ENCODE measurements at regions not wholly inside any gene's neighbourhood (a gene's known extent, or its start where the extent isn't known, plus 50 kb on each side); places are given as distances from the start of the nearest gene placed in this dataset.
A peak's percentile ranks its signal among the peaks of the same experiment; 100 is the strongest.

DNA sequence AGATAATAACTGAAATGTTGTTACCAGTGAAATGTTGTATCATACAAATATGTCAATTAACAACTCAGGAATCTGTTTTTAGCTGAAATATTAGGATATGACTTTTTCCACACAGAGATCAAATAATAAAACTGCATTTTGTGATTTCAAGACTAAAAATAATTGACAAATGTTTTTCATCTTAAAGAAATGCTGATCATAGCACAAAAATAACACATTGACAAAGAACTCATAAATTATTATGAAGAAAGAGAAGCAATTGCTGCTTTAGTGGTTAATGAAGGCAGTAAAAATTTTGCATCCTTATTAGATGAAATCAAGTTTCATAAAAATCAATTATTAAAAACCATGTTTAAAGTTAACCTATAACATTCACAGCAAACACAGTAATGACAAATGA is 1417.3 kb downstream of the OLFM4 start:
- no peaks in the 10 kb centered on the region for H3K4me1 Mint-ChIP-seq (ENCODE audit: unreplicated experiment)
- TF ChIP-seq, protein P1, sequence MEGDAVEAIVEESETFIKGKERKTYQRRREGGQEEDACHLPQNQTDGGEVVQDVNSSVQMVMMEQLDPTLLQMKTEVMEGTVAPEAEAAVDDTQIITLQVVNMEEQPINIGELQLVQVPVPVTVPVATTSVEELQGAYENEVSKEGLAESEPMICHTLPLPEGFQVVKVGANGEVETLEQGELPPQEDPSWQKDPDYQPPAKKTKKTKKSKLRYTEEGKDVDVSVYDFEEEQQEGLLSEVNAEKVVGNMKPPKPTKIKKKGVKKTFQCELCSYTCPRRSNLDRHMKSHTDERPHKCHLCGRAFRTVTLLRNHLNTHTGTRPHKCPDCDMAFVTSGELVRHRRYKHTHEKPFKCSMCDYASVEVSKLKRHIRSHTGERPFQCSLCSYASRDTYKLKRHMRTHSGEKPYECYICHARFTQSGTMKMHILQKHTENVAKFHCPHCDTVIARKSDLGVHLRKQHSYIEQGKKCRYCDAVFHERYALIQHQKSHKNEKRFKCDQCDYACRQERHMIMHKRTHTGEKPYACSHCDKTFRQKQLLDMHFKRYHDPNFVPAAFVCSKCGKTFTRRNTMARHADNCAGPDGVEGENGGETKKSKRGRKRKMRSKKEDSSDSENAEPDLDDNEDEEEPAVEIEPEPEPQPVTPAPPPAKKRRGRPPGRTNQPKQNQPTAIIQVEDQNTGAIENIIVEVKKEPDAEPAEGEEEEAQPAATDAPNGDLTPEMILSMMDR (conservative IDR thresholded peaks at IDR 0.05) = no peak
- DNase-seq (ENCODE audit: extremely low spot score, unreplicated experiment) = no peak
- H3K27ac Mint-ChIP-seq = no peak overlapping the region
- H3K4me3 Mint-ChIP-seq = no peak overlapping the region
- H3K27me3 Mint-ChIP-seq = no peaks in the 10 kb centered on the region
- no peaks in the 10 kb centered on the region for H3K9me3 Mint-ChIP-seq
- H3K36me3 Mint-ChIP-seq = no peaks in the 10 kb centered on the region

DNA sequence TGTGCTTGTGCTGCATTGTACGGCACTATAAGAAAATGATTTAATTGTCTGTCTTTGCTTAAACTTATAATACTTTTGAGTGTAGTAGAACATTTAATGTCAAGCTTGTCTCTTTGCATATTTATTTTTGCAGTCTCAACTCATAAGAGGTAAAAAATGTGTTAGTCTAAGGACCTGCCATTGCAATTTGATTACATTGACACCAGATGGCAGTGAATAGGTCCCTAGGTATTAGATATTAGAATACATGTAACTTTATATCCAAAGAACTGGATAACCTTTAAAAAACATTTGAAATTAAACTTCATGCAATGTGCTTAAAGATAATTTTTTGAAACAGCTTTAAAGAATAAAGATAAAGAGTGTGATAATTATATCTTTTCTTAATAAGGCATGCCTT is 1421.3 kb downstream of the OLFM4 start:
- H3K27ac Mint-ChIP-seq = no peak overlapping the region
- no peak for DNase-seq (ENCODE audit: extremely low spot score, unreplicated experiment)

DNA sequence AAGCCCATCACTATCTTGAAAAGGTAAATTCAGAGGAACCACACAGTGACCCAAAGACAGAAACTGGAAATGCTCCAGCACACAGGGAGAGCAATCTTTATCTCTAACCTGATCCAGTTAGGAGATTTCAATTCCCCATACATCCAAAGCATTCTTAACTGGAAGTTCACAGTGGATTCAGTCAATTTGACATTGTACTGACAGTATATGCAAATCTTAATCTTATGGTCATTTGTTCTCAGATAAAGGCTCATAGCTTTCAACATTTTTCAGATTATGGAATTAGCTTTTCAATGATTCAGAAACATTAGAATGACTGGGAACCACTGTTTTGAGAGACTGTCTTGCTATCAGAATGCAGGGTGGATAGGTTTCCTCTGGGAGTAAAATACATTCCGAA is 1455.6 kb downstream of the OLFM4 start:
- TF ChIP-seq, protein P1 (conservative IDR thresholded peaks at IDR 0.05) = no peak
- H3K9me3 Mint-ChIP-seq = no peaks in the 10 kb centered on the region
- no peaks in the 10 kb centered on the region for H3K36me3 Mint-ChIP-seq
- DNase-seq (ENCODE audit: extremely low spot score, unreplicated experiment) = no peak
- no peaks in the 10 kb centered on the region for H3K4me1 Mint-ChIP-seq (ENCODE audit: unreplicated experiment)
- H3K27me3 Mint-ChIP-seq = no peaks in the 10 kb centered on the region
- H3K27ac Mint-ChIP-seq = no peak overlapping the region
- H3K4me3 Mint-ChIP-seq = no peak overlapping the region

More for the DNA sequence above, 1421.3 kb downstream of the OLFM4 start:
- no peaks in the 10 kb centered on the region for H3K27me3 Mint-ChIP-seq
- no peaks in the 10 kb centered on the region for H3K36me3 Mint-ChIP-seq
- TF ChIP-seq, protein P1 (conservative IDR thresholded peaks at IDR 0.05) = peak; percentile 63
- no peaks in the 10 kb centered on the region for H3K4me1 Mint-ChIP-seq (ENCODE audit: unreplicated experiment)
- peaks cover 4% of the 10 kb centered on the region for H3K9me3 Mint-ChIP-seq
- H3K4me3 Mint-ChIP-seq = no peak overlapping the region

DNA sequence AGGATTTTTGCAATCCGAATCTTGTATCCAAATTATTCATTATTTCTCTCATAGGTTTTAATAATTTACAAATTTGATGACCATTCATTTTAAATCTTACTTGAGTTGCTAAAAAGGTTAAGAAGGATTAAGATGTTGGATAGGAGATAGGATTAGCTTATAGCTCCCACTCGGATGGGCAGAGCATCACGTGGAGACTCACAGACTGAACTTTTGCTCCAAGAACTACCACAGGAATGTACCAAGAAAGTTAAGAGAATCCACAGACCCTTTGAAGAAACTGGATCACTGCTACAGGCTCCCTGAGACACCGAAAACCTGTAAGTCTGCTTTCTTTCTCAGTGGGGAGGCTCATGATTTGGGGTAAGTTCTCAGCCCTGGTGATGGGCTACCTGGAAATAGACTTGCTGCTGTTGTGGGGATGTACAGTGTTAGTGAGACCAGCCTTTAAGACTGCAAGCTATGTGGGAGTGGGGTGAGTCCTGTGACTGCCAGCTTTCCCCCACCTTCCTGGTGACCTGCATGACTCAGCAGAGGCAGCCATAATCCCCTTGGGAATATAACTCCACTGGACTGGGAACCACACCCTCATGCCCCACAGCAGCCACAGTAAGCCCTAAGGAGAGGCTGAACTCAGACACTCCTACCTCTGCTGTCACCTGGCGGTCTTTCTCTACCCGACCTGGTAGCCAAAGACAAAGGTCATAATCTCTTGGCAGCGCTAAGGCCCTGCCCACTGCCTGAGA is 1458.0 kb downstream of the OLFM4 start:
- Mint-ChIP-seq H3K27ac (no peak overlapping the region), H3K36me3 (no peaks in the 10 kb centered on the region), H3K4me1 (ENCODE audit: unreplicated experiment) (no peaks in the 10 kb centered on the region), H3K27me3 (no peaks in the 10 kb centered on the region), H3K4me3 (no peak overlapping the region), H3K9me3 (peaks cover 1% of the 10 kb centered on the region)
- no peak for DNase-seq (ENCODE audit: extremely low spot score, unreplicated experiment)
- TF ChIP-seq, protein P1 (conservative IDR thresholded peaks at IDR 0.05) = no peak

DNA sequence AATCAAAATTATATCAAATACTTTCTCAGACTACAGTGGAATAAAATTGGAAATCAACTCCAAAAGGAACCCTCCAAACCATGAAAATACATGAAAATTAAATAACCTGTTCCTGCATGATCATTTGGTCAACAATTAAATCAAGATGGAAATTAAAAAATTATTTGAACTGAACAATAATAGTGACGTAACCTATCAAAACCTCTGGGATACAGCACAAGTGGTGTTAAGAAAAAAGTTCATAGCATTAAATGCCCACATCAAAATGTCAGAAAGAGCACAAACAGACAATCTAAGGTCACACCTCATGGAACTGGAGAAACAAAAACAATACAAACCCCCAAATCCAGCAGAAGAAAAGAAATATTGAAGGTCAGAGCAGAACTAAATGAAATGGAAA is 1460.7 kb downstream of the OLFM4 start:
- no peaks in the 10 kb centered on the region for H3K4me1 Mint-ChIP-seq (ENCODE audit: unreplicated experiment)
- H3K27me3 Mint-ChIP-seq = no peaks in the 10 kb centered on the region
- H3K36me3 Mint-ChIP-seq = no peaks in the 10 kb centered on the region
- TF ChIP-seq, protein P1 (conservative IDR thresholded peaks at IDR 0.05) = no peak
- peaks cover 6% of the 10 kb centered on the region for H3K9me3 Mint-ChIP-seq
- H3K27ac Mint-ChIP-seq = no peak overlapping the region
- H3K4me3 Mint-ChIP-seq = no peak overlapping the region
- no peak for DNase-seq (ENCODE audit: extremely low spot score, unreplicated experiment)

Data from type B pancreatic cell (in vitro differentiated cells).